ENCODE measurements at regions not wholly inside any gene's neighbourhood (a gene's known extent, or its start where the extent isn't known, plus 50 kb on each side); places are given as distances from the start of the nearest gene placed in this dataset.

DNA sequence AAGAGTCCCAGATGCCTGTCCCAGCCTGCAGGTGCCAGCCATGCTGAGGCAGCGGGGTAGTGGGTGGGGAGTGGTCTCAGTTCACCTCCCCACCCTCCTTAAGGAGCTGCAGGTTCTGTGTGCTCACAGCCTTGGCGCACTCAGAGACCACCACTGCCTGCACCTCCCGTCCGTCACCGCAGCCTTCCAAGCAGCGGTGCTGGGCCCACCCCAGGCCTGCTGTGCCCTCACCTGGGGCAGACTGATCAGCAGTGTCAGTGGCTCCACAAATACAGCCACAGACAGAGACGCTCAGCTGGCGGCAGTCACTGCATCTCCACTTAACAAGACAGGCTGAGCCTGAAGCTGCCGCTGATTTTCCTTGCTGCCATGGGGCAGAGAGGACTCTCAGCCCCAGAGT, 120.2 kb downstream of the RFLNA start:
- Histone ChIP-seq H2AFZ (replicated peaks; ENCODE audit: low read length, poor library complexity) (peak overlapping the region; percentile 62), H4K5ac (ENCODE audit: low read depth, low read length) (no peak overlapping the region), H3K4me3 (ENCODE audit: insufficient read depth, low read depth, low read length) (no peak overlapping the region), H2AK9ac (replicated peaks; ENCODE audit: low read depth, low read length, poor library complexity) (no peak overlapping the region), H3K56ac (ENCODE audit: extremely low read depth, insufficient read depth, low read length) (no peak overlapping the region), H3K27ac (ENCODE audit: insufficient read depth, low read length) (no peak overlapping the region), H3K79me1 (ENCODE audit: low read depth in 1 of 2, low read length in 2 of 2) (peaks cover 24 to 82% of the 10 kb centered on the region in 2 experiments), H3K4ac (ENCODE audit: low read depth, low read length) (no peak overlapping the region), H3K27me3 (ENCODE audit: control insufficient read depth, insufficient read depth, low read length) (no peaks in the 10 kb centered on the region), H3K36me3 (ENCODE audit: control insufficient read depth, insufficient read depth, low read length) (peaks cover 30% of the 10 kb centered on the region; the same call in 1 of the 2 replicates), H2BK20ac (ENCODE audit: low read depth, low read length) (no peak overlapping the region), H4K91ac (ENCODE audit: insufficient read depth, low read depth, low read length) (no peak overlapping the region), H4K8ac (ENCODE audit: low read depth in 2 of 2, low read length in 2 of 2) (no peak overlapping the region), H3K4me1 (ENCODE audit: control insufficient read depth, insufficient read depth, low read length) (peaks cover 32% of the 10 kb centered on the region), H3K23ac (ENCODE audit: low read depth, low read length) (no peak overlapping the region), H2AK5ac (ENCODE audit: low read depth, low read length) (no peak overlapping the region), H2BK120ac (ENCODE audit: low read depth, low read length) (no peak overlapping the region), H3K4me2 (ENCODE audit: low read depth, low read length) (no peak overlapping the region), H3K14ac (replicated peaks; ENCODE audit: low read depth, low read length) (no peak overlapping the region), H3K18ac (ENCODE audit: low read depth, low read length) (no peak overlapping the region), H3K9me1 (ENCODE audit: insufficient read depth, low read length) (peaks cover 9% of the 10 kb centered on the region), H3K9me3 (ENCODE audit: control insufficient read depth, insufficient read depth, low read length) (no peaks in the 10 kb centered on the region), H2BK15ac (ENCODE audit: low read depth, low read length) (no peak overlapping the region), H2BK5ac (ENCODE audit: low read depth, low read length, poor library complexity, severe bottlenecking) (no peak overlapping the region), H3K9ac (ENCODE audit: low read depth, low read length) (no peak overlapping the region), H4K20me1 (ENCODE audit: insufficient read depth, low read length) (peaks cover 20% of the 10 kb centered on the region)
- POLR2A ChIA-PET (ENCODE audit: unreplicated experiment), result no interaction called here
- intact Hi-C loops (cut with micrococcal nuclease) (no loop called here), in situ Hi-C loops (cut with MboI; ENCODE audit: low sequenced_read_pairs) (no loop called here), dilution Hi-C loops (cut with HindIII; ENCODE audit: low sequenced_read_pairs, unreplicated experiment) (no loop called here)
- BruUV-seq (replicated peaks), result no TSS peak
- CTCF ChIA-PET, result no interaction called here
- DNase-seq (no peak), ATAC-seq (ENCODE audit: low read depth) (no peak)
- WGBS, 2 experiments (ENCODE audit: extremely low coverage in 2 of 2, insufficient read length in 1 of 2), result 92% methylated on average over 6 of the region's 9 CpGs; no CpG with 5 or more reads in 1 of the 2 experiments
- TF ChIP-seq MAFK (IDR thresholded peaks at IDR 0.05; ENCODE audit: low read depth, low read length) (no peak), USF2 (IDR thresholded peaks at IDR 0.05; ENCODE audit: low read depth, low read length) (no peak), CHD1 (IDR thresholded peaks at IDR 0.05; ENCODE audit: low read depth, low read length) (no peak), MXI1 (IDR thresholded peaks at IDR 0.05; ENCODE audit: borderline replicate concordance, low read depth, low read length) (no peak)

All from IMR-90 (cell line).